MCF 10A (cell line): ENCODE measurements at regions not wholly inside any gene's neighbourhood (a gene's known extent, or its start where the extent isn't known, plus 50 kb on each side); places are given as distances from the start of the nearest gene placed in this dataset.
A peak's percentile ranks its signal among the peaks of the same experiment; 100 is the strongest.

Source experiments
- BruUV-seq: library from RNA; stranded (reverse); fragments of 400-500 nt; replicated peaks from 2 replicates; lab custom pipeline; 2021; lab: Mats Ljungman, UMichigan
- CTCF ChIA-PET: fragments of 300-600 bp; sonication (Branson Sonifier 250); formaldehyde crosslinking; extraction: SDS; loops from one replicate; lab custom pipeline; 2021; ENCODE audit warnings: antibody characterized with exemption, inconsistent platforms; lab: Yijun Ruan, JAX
- POLR2A ChIA-PET: fragments of 300-600, 350-650 bp; sonication (Branson Sonifier 250); formaldehyde crosslinking; extraction: SDS; loops from one replicate; lab custom pipeline; 2020; ENCODE audit warnings: antibody characterized with exemption, inconsistent platforms; lab: Yijun Ruan, JAX
- DNase-seq: peaks from one replicate; pipeline ENCODE4 v3.0.0-alpha.2; 2018; ENCODE audit not compliant: unreplicated experiment
- H3K27ac Mint-ChIP-seq: one replicate; pipeline ENCODE4 v1.8.0; 2022; ENCODE audit warnings: mild to moderate bottlenecking, low read depth, mixed read lengths; ENCODE audit not compliant: unreplicated experiment
- H3K27me3 Mint-ChIP-seq: one replicate; pipeline ENCODE4 v1.8.0; 2022; ENCODE audit warnings: mixed read lengths; ENCODE audit not compliant: insufficient read depth, unreplicated experiment
- H3K36me3 Mint-ChIP-seq: one replicate; pipeline ENCODE4 v1.8.0; 2022; ENCODE audit warnings: mild to moderate bottlenecking, moderate library complexity, mixed read lengths; ENCODE audit not compliant: insufficient read depth, unreplicated experiment
- H3K4me1 Mint-ChIP-seq: one replicate; pipeline ENCODE4 v1.8.0; 2022; ENCODE audit warnings: mixed read lengths; ENCODE audit not compliant: insufficient read depth, unreplicated experiment
- H3K4me3 Mint-ChIP-seq: one replicate; pipeline ENCODE4 v1.8.0; 2022; ENCODE audit warnings: mild to moderate bottlenecking, moderate library complexity, mixed read lengths; ENCODE audit not compliant: unreplicated experiment
- H3K9me3 Mint-ChIP-seq: one replicate; pipeline ENCODE4 v1.8.0; 2022; ENCODE audit warnings: mixed read lengths; ENCODE audit not compliant: unreplicated experiment
- CTCF ChIP-seq: fragments of 200-600 bp; IDR thresholded peaks from one replicate; pipeline ENCODE4 v1.8.0; 2022; ENCODE audit warnings: antibody characterized with exemption, mild to moderate bottlenecking; ENCODE audit not compliant: unreplicated experiment
- intact Hi-C: fragments of 100-400 bp; cut with micrococcal nuclease; formaldehyde crosslinking; loops from 2 replicates; pipeline ENCODE4 v1.14.1; 2022

GRCh38 chr13:88526853-88527215, 855.7 kb downstream of the SLITRK5 start:
- Mint-ChIP-seq H3K4me1 (no peaks in the 10 kb centered on the region), H3K27ac (no peak overlapping the region), H3K9me3 (no peaks in the 10 kb centered on the region), H3K36me3 (no peaks in the 10 kb centered on the region), H3K27me3 (no peaks in the 10 kb centered on the region), H3K4me3 (no peak overlapping the region)
- intact Hi-C loops, result no loop called here
- no peak for DNase-seq
- BruUV-seq, result no TSS peak
- CTCF ChIA-PET, result no interaction called here
- no peak for TF ChIP-seq CTCF
- POLR2A ChIA-PET, result interaction anchor here (0.7 kb wide), 1 partner anchor 1114 kb away, joined by 3 read pairs; no protein-coding TSS in a partner anchor

GRCh38 chr13:88541994-88542393, 870.8 kb downstream of the SLITRK5 start:
- no peak for TF ChIP-seq CTCF
- Mint-ChIP-seq H3K36me3 (no peaks in the 10 kb centered on the region), H3K4me1 (peaks cover 6% of the 10 kb centered on the region), H3K27ac (no peak overlapping the region), H3K27me3 (no peaks in the 10 kb centered on the region), H3K4me3 (no peak overlapping the region), H3K9me3 (no peaks in the 10 kb centered on the region)
- CTCF ChIA-PET, result no interaction called here
- POLR2A ChIA-PET, result no interaction called here
- BruUV-seq, result no TSS peak
- intact Hi-C loops, result no loop called here
- DNase-seq, result no peak

GRCh38 chr13:88544836-88545235, 873.7 kb downstream of the SLITRK5 start:
- peak; percentile 33 for DNase-seq
- ChIA-PET POLR2A (no interaction called here), CTCF (no interaction called here)
- no peak for TF ChIP-seq CTCF
- Mint-ChIP-seq H3K9me3 (no peaks in the 10 kb centered on the region), H3K4me3 (no peak overlapping the region), H3K27me3 (no peaks in the 10 kb centered on the region), H3K4me1 (peaks cover 6% of the 10 kb centered on the region), H3K27ac (no peak overlapping the region), H3K36me3 (no peaks in the 10 kb centered on the region)
- no TSS peak for BruUV-seq
- intact Hi-C loops, result no loop called here

- BruUV-seq, result no TSS peak
- POLR2A ChIA-PET, result no interaction called here
- TF ChIP-seq CTCF, result no peak
- Mint-ChIP-seq H3K27ac (no peak overlapping the region), H3K4me1 (no peaks in the 10 kb centered on the region), H3K27me3 (no peaks in the 10 kb centered on the region), H3K9me3 (peaks cover 7% of the 10 kb centered on the region), H3K36me3 (no peaks in the 10 kb centered on the region), H3K4me3 (no peak overlapping the region)
- intact Hi-C loops, result no loop called here
- CTCF ChIA-PET, result no interaction called here
- no peak for DNase-seq
Measured at GRCh38 chr13:88552966-88553365, 881.8 kb downstream of the SLITRK5 start.
